DMS153 treated with DMSO at 0.1 percent for 48 hours (cell line): ENCODE measurements at regions not wholly inside any gene's neighbourhood (a gene's known extent, or its start where the extent isn't known, plus 50 kb on each side); places are given as distances from the start of the nearest gene placed in this dataset.

Experiments
- DNase-seq: peaks from one replicate; lab custom pipeline; 2025; ENCODE audit not compliant: unreplicated experiment; lab: John Stamatoyannopoulos, UW

DNA sequence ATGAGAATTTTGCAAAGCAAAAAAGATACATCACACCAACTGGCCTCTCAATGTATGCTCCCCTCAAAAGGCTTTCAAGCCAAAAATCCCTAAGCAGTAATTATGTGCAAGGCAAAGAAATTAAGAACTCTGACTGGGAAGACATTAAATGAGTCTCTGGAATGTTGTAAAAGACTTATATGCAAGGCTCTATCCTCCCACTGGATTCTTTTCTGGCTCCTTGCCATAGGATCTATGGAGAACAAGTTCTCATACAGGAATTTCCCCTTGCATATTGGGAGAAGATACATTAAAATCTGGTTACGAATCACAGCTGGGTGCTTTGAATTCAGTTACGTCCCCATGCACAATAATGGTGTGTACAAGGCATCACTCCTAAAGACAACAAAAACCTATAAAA, 73.4 kb upstream of the ATL2 start:
- no peak for DNase-seq

DNA sequence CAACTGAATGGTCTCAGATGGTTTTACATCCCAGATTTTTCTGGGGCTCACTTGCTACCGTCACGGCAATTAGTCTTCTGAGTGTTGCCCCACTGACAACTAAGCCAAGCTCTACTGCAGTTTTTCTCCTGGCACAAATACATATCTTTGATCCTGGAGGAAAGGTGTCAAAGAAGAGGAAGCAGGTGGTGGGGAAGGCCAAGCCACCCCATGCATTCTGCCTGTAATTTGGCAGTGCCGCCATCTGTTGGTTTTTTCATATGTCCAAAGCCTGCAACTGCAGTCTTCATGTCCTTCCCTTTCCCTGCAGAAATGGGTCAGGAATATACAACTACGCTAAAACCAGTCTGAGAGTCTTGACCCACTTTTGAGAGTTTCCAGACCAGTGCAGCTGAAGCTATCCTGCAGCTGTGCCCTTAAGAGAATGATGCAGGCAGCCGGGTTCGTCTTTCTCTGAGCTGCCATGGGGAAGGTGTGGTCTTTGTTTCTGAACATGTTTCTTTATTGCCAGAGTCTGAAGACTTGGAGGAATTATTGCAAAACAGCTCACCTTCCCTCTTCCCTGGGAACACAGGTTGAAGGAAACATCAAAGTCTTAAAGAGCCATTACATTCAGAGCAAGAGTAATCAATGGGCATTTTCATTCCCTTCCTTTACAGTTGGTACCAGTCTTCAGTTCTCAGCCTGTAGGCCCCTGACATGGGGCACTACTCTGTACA, 71.8 kb upstream of the ATL2 start:
- no peak for DNase-seq

DNA sequence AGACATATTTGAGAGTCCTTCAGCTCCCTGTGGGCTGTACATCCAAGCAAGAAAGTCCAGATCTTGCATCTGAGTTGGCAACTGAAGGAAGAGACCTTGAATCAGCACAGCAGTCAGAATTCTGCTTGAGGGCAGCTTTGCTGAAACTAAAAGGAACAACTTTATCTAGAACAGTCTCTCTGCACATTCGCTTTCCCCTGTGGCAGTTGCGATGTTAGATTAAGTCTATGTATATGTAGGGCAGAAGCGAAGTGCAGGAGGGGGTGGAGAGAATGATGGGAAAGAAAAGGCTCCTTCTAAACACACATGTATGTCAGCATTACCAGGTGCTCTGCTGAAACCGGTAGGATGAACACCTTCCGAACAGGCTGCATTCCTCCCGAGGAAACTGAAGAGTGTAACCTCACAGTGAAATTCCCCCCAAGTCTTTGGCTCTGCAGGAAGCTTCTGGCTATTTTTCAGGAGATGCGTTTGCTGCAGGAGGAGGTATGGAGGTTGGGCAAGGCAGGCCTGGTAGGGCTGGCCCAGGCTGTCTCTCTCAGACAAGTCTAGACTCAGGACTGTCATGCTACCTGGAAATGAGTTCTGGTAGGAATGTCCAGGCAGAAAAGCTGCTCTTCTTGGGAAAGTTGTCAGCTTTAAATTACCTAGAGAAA, 70.0 kb upstream of the ATL2 start:
- DNase-seq, result no peak

DNA sequence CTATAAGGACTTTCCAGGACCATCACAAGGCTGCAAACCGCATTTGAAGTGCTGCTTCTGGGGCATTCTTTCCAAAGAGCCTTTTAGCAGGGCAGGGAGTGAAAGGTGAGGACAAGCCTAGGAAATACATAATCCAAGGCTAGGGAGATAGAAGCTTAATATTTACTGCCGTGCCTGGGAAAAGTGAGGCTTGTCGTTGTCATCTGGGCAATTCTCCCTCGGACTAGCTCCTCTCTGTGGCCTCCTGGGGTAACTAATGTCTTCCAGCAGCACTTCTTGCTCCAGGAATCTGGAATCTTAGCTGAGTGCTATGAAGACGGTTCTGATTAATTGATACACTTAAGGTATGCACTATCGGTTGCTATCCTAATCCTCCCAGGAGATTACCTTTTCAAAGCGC, 69.3 kb upstream of the ATL2 start:
- no peak for DNase-seq

DNA sequence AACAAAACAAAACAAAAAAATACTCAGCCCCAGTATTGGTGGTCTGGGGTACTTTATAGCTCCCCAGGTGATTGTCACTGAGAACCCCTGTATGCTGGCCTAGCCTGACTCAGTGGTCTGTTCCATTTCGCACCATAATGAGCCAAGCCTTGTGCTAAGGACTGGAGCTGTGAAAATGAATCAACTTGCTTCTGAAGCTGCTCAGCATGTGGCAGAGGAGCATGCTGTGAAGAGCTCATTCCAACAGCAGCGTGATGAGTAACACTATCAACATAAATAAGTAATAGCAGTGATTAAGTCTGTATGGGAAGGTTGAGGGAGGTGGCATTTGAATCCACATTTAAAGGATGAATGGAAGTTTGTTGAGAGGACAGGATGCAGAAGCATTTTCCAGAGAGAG, 67.2 kb upstream of the ATL2 start:
- DNase-seq, result no peak

- DNase-seq, result no peak
Measured at GRCh38 chr2:38442643-38443541, 65.8 kb upstream of the ATL2 start.

DNA sequence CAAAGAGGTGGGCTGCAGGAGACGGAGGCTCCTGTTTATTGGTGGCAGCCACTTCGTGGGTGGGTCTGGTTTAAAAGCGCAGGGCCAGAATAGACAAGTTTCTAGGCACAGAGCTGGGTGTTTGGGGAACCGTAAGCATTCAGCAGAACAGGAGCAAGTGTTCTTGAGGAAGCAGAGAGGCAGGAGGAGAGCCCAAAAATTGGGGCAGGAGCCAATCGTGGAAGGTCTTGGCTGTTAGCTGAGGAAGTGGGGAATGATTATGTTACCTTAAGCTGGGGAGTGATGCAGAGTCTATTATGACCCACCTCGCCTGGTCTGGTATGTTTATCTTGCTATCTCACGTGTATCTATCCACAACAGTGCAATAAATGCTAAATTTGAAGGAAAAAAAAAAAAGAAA, 64.3 kb upstream of the ATL2 start:
- DNase-seq, result no peak

- no peak for DNase-seq
Measured at GRCh38 chr2:38440655-38441054, 63.6 kb upstream of the ATL2 start.

DNA sequence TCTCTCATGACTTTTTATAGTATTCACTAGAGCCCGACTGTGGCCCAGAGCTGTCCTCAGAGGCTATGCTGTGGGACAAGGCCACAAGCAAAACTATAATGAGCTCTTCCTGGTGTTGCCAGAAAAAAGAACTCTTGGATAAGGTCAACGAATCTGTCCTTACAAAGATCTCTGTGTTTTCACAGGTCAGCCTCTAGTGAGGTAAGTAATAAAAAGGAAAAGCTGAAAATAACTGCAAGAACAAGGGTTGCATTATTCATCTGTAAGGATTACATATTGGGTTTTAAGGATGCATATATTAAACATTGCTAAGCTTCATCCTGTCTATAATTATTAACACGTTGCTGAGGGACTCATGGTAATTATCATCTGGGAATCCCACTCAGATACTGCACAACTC, 62.8 kb upstream of the ATL2 start:
- DNase-seq, result no peak

DNA sequence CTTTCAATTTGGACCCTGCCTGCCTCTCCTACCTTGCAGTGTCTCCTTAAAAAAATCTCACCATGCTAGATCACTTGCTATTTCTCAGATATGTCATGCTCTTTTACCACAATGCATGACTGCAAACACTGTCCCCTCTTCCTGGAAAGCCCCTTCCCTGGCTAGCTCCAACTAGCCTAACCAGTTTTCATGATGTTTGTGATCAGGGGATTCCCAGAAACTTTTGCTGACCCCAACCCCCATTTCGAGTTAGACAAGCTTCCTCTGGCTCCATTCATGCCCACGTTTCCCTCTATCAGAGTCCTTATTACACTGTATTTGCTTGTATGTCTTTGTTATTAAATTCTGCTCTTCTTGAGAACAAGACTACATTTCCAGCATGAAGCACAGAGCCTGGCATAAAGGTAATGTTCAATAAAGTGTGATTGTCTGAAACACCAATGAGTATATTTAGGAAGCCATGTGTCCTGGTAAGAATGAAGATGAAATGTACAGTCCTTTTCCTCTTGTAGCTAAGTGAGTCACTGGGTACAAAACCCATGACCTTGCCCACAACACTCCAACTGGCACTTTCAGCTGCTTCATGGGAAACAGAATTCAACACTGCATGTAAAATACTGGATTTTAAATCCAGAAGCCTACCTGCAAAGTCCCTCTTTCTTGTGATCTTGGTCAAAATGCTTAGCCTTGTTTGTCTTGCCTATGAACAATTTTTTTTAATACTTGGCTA, 62.0 kb upstream of the ATL2 start:
- DNase-seq, result no peak

DNA sequence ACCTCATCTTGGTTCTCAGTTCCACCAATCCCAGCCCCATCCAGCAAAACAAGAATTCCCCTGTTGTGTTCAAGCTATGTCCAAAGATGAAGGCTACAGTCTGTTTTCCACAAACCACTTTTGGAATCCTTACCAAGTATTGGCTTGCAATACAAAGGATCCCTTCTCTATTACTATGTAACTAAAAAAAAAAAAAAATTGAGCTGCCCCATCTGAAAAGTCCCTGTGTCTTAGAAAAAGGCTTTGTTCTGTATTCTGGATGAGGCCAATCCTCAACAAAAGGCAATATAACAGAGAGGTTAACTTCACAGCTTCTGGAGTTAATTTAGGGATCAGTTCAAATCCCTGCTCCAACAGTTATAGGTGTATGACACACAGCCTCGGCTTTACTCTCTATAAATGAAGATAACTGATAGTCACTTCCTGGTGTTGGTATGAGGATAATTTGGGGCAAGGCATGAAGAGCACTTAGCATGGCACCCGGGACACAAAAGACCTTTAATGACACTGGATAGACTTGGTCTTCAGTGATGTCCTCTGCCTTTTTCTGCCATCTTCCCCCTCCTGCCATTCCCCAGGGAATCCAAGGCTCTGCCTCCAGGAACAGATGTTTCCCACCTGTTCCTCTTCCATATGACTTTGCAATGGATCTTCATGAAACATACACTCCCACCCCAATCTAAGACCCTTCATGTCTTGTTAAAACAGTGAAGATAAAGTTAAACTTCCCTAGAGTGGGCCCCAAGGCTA, 61.2 kb upstream of the ATL2 start:
- no peak for DNase-seq

DNA sequence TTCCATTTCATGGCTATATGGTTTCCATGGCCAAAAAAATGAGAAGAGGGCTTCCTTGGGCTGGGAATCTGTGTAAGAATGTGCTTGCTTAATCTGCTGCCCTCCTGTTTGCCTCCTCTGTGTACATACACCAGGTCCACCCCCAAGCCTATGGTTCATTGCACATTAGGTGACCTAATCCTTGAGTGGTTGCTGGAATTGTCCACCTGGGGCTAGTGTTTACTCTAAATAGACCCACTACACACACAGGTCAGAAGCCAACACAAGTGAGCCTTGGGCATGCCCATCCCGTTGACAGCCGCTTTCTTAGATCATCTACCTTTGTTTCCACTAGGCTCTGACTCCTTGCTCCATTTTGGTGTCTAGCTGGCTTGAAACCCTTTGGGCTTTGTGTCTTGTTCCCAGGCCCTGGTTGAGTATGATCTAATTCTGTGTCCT, 59.2 kb upstream of the ATL2 start:
- no peak for DNase-seq

DNA sequence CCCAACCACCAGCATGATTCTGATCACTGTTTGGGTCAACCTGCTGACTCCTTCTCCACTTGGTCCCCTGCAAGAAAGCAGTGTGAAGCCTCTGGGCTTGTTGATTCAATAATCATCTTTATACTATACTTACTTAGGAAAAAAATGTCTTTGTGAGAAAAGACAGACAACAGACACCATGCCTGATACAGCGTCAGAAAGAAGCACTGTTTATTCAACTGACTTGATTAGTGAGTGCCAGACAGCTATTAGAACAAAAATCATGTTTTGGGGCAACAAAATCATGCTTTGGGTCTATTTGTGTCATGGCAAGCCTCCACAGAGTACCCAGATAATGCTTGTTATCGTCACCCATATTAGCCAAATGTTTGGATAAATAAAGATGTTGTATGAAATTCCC, 58.7 kb upstream of the ATL2 start:
- DNase-seq, result no peak

- DNase-seq, result no peak
Measured at GRCh38 chr2:38434595-38434994, 57.5 kb upstream of the ATL2 start.

DNA sequence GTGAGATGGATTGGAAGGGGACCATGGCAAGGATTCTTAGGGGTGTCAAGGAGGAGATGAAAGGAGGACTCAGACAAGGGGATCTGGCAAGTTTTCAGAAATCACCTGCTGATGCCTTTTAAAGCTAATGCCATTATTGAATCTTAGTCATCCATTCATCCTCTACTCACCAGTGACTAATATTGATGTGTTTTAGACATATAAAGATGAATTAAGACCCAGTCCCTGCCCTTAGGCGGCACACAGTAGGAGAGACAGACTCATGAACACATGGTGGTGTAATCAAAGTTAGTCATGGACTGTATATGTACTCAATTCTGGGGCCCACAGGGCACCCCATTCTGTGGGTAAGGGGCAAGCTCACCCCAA, 56.5 kb upstream of the ATL2 start:
- DNase-seq, result no peak

- no peak for DNase-seq
Measured at GRCh38 chr2:38432820-38433606, 55.9 kb upstream of the ATL2 start.

- DNase-seq, result no peak
Measured at GRCh38 chr2:38430597-38431207, 53.6 kb upstream of the ATL2 start.

DNA sequence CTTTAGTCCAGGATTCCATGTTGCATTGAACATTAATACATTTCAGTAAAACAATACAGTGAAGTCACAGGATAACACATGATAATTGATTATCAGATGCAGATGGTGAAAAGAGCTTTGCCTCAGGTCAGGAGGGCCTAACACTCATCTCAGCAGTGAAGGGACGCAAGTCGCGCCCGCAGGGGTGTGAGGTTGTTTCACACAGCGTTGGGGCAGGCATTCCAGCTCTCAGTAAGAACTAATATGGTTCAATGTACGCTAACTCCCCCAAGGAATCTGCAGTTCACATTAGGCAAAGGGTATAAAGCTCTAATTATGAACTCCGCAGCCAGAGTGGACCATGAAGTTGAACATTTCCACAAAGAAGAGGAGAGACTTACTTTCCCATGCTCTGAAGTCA, 53.1 kb upstream of the ATL2 start:
- no peak for DNase-seq

GRCh38 chr2:38427936-38428335, 50.9 kb upstream of the ATL2 start:
- no peak for DNase-seq
